ENCODE measurements at regions not wholly inside any gene's neighbourhood (a gene's known extent, or its start where the extent isn't known, plus 50 kb on each side); places are given as distances from the start of the nearest gene placed in this dataset.

DNA sequence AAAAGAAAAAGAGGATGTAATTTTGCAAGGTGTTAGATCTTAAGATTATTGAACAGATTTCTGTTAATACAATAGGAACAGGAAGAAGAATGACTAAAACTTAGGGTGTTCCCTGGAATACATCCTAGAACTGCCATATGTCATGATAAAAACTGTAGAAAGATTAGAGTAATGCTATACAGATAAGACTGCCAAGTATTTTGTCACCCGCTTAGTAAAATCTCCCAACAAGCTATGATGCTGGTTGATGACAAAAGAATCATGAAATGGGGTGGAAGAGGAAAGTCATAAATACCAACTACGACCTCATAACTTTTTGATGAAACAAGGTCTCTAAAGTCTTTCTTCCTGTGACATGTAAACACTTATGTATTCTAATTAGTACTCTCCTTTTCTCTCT lies 163.6 kb upstream of the COL3A1 start:
- ATAC-seq (no peak), DNase-seq (ENCODE audit: low spot score in 2 of 2) (no peak)
- Mint-ChIP-seq H3K9me3 (no peaks in the 10 kb centered on the region), H3K27ac (no peak overlapping the region), H3K36me3 (no peaks in the 10 kb centered on the region)

GRCh38 chr2:188811522-188811921 lies 162.7 kb upstream of the COL3A1 start:
- no peak overlapping the region for H3K27ac Mint-ChIP-seq
- no peak for DNase-seq (ENCODE audit: low spot score in 2 of 2)
- H3K9me3 Mint-ChIP-seq = no peaks in the 10 kb centered on the region
- no peak for ATAC-seq
- no peaks in the 10 kb centered on the region for H3K36me3 Mint-ChIP-seq

GRCh38 chr2:188813315-188813714 lies 160.9 kb upstream of the COL3A1 start:
- no peak for ATAC-seq
- no peaks in the 10 kb centered on the region for H3K36me3 Mint-ChIP-seq
- no peak overlapping the region for H3K27ac Mint-ChIP-seq
- H3K9me3 Mint-ChIP-seq = no peaks in the 10 kb centered on the region
- no peak for DNase-seq (ENCODE audit: low spot score in 2 of 2)

DNA sequence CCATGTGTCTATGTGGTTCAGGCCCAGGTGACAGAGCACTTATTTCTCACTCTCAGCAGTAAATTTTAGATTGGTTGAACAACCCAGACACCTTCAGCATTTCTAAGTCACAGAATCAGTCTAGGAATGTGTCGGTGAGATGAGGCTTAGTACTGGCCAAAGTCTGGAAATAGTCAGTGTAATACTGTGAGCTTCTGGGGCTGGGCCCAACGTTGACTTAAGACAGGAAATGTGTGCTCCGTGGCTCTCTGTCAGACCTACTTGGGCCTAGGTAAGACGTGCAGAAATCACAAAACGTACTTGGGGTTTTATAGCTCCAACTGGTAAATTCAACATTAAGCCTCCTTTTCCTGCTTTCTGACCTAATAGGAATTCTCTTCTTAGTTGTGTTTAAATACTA lies 160.3 kb upstream of the COL3A1 start:
- Mint-ChIP-seq H3K36me3 (no peaks in the 10 kb centered on the region), H3K27ac (no peak overlapping the region), H3K9me3 (no peaks in the 10 kb centered on the region)
- ATAC-seq (no peak), DNase-seq (ENCODE audit: low spot score in 2 of 2) (no peak)

GRCh38 chr2:188819011-188819410 lies 155.2 kb upstream of the COL3A1 start:
- no peak overlapping the region for H3K27ac Mint-ChIP-seq
- no peak for DNase-seq (ENCODE audit: low spot score in 2 of 2)
- H3K9me3 Mint-ChIP-seq = peaks cover 0 to 5% of the 10 kb centered on the region in 2 donors
- no peak for ATAC-seq
- no peaks in the 10 kb centered on the region for H3K36me3 Mint-ChIP-seq

DNA sequence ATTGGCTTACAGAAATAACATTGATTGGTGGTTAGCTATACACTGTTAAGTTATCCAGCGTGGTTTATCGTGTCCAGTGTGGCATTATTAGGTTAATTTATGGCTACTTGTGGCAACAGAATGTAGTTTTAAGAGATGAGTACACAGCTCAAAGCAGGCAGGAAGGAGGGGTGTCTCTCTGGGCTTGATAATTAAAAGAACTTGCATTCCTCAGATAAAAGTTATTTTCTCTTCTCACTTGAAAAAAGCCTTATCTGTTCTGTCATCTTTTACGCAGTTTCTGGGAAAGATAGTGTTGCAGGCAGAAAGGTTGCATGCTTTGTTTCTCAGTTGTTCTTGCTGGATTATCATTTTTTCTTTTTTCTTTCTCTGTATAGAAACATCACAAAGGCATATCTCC lies 154.4 kb upstream of the COL3A1 start:
- H3K9me3 Mint-ChIP-seq = peaks cover 0 to 5% of the 10 kb centered on the region in 2 donors
- ATAC-seq = no peak

DNA sequence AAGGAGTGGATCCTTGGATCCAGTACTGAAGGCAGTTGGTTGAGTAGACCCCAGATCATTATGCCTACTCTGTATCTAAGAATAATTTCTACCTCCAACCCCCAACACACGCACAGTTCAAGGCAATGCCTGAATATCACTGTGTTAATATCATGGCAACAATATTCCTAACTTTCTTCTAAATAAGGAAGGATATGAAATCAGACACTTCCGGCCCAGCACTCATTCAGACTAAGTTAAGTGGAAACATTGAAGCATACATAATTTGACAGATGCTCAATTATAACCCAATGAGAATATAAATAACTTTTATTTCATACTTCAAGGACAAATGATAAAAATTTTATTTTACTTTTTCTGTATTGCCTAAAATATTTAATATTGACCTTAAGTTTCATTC lies 153.6 kb upstream of the COL3A1 start:
- H3K9me3 Mint-ChIP-seq = peaks cover 0 to 5% of the 10 kb centered on the region in 2 donors
- H3K27ac Mint-ChIP-seq = no peak overlapping the region
- ATAC-seq = no peak
- no peaks in the 10 kb centered on the region for H3K36me3 Mint-ChIP-seq
- no peak for DNase-seq (ENCODE audit: low spot score in 2 of 2)

More for the DNA sequence above, 154.4 kb upstream of the COL3A1 start:
- DNase-seq (ENCODE audit: low spot score in 2 of 2) = no peak
- H3K27ac Mint-ChIP-seq = no peak overlapping the region
- H3K36me3 Mint-ChIP-seq = no peaks in the 10 kb centered on the region

GRCh38 chr2:188824125-188824524 lies 150.0 kb upstream of the COL3A1 start:
- ATAC-seq = no peak
- no peak overlapping the region for H3K27ac Mint-ChIP-seq
- no peaks in the 10 kb centered on the region for H3K36me3 Mint-ChIP-seq
- peaks cover 0 to 5% of the 10 kb centered on the region in 2 donors for H3K9me3 Mint-ChIP-seq
- DNase-seq (ENCODE audit: low spot score in 2 of 2) = no peak

DNA sequence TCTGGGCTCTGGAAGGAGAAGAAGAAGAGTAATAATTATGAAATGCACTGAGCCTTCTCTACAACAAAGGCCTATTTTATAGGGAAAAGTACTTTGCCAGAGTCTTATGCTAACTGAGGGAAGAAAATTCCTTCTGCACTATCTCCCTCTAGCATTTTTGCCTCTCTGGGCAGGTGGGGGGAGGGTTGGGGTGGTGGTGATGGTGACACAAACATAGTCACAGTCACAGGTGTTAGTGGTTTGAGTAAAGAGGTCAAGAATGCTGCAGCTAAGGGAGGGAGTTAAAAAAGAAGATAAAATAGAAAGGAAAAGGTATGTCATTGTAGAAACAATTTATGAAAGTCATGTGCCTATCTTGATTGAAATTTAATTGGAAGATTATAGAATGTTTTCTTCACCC lies 140.8 kb upstream of the COL3A1 start:
- ATAC-seq (no peak), DNase-seq (ENCODE audit: low spot score in 2 of 2) (no peak)
- H3K9me3 Mint-ChIP-seq = peaks cover 14 to 17% of the 10 kb centered on the region in 2 donors
- H3K27ac Mint-ChIP-seq = no peak overlapping the region
- peaks cover 0 to 6% of the 10 kb centered on the region in 2 donors for H3K36me3 Mint-ChIP-seq

DNA sequence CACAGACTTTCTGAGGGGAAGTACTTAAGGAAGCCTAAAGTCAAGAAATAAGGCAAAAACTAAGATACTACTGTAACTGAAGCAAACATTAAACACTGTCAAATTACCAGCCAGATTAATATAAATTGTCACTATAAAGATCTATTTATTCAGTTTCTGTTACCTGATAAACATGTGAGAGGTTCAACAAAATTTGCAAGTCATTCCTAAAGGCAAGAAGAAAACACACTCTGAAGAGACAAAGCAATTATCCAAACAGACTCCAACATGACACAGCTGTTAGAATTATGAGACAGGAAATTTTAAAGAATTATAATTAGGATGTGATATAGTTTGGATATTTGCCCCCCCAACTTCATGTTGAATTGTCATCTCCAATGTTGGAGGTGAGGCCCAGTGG lies 140.4 kb upstream of the COL3A1 start:
- ATAC-seq (no peak), DNase-seq (ENCODE audit: low spot score in 2 of 2) (no peak)
- Mint-ChIP-seq H3K27ac (no peak overlapping the region), H3K36me3 (peaks cover 0 to 6% of the 10 kb centered on the region in 2 donors), H3K9me3 (peaks cover 19 to 21% of the 10 kb centered on the region in 2 donors)

DNA sequence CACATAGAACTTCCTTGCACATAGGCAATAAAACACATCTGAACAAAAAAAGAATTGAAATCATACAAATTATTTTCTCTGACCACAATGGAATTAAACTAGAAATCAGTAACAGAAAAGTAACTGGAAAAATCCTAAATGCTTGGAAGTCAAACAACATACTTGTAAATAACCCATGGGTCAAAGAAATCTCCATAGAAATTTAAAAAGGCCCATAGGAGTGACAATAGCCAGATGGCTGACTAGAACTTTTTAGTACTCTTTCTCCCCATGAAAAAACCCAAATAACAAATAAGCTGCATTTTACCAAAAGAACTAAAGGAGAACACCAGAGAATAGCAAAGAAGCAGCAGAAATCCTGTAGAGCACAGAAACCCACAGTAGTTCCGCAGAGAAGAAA lies 139.2 kb upstream of the COL3A1 start:
- H3K9me3 Mint-ChIP-seq = peaks cover 15 to 18% of the 10 kb centered on the region in 2 donors
- no peak overlapping the region for H3K27ac Mint-ChIP-seq
- DNase-seq (ENCODE audit: low spot score in 2 of 2) (no peak), ATAC-seq (no peak)
- H3K36me3 Mint-ChIP-seq = no peaks in the 10 kb centered on the region

GRCh38 chr2:188835821-188836220 lies 138.4 kb upstream of the COL3A1 start:
- Mint-ChIP-seq H3K9me3 (peaks cover 14 to 15% of the 10 kb centered on the region in 2 donors), H3K36me3 (no peaks in the 10 kb centered on the region), H3K27ac (no peak overlapping the region)
- DNase-seq (ENCODE audit: low spot score in 2 of 2) = no peak
- no peak for ATAC-seq

- Mint-ChIP-seq H3K27ac (no peak overlapping the region), H3K9me3 (peaks cover 0 to 4% of the 10 kb centered on the region in 2 donors), H3K36me3 (no peaks in the 10 kb centered on the region)
- DNase-seq (ENCODE audit: low spot score in 2 of 2) (no peak), ATAC-seq (no peak)
Observed at GRCh38 chr2:188845692-188846091, 128.5 kb upstream of the COL3A1 start.

- ATAC-seq (no peak), DNase-seq (ENCODE audit: low spot score in 2 of 2) (no peak)
- no peak overlapping the region for H3K27ac Mint-ChIP-seq
- H3K36me3 Mint-ChIP-seq = no peaks in the 10 kb centered on the region
- H3K9me3 Mint-ChIP-seq = peaks cover 0 to 4% of the 10 kb centered on the region in 2 donors
Observed at GRCh38 chr2:188848887-188849435, 125.2 kb upstream of the COL3A1 start.

GRCh38 chr2:188850786-188851185 lies 123.4 kb upstream of the COL3A1 start:
- DNase-seq (ENCODE audit: low spot score in 2 of 2) = no peak
- no peaks in the 10 kb centered on the region for H3K36me3 Mint-ChIP-seq
- ATAC-seq = no peak
- no peak overlapping the region for H3K27ac Mint-ChIP-seq
- H3K9me3 Mint-ChIP-seq = peaks cover 5 to 9% of the 10 kb centered on the region in 2 donors

DNA sequence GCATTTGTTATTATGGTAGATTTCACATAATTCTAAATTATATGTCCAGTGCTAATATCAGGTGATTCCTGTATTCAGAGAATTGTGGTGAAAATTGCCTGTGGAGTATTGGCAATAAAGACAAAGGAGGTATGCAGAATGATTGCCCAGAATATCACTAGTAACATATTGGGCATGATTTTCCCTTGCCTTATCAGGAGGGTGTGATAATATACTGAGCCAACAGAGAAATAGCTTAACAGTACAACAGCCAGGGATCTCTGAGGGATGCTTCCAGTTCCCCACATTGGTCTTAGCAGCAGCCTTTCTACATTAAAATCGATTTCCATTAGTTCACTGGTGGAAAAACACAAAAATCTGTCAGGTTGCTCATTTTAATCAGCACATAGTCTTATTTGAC lies 122.9 kb upstream of the COL3A1 start:
- H3K27ac Mint-ChIP-seq = no peak overlapping the region
- no peak for ATAC-seq
- H3K9me3 Mint-ChIP-seq = peaks cover 5 to 10% of the 10 kb centered on the region in 2 donors
- no peaks in the 10 kb centered on the region for H3K36me3 Mint-ChIP-seq
- no peak for DNase-seq (ENCODE audit: low spot score in 2 of 2)

DNA sequence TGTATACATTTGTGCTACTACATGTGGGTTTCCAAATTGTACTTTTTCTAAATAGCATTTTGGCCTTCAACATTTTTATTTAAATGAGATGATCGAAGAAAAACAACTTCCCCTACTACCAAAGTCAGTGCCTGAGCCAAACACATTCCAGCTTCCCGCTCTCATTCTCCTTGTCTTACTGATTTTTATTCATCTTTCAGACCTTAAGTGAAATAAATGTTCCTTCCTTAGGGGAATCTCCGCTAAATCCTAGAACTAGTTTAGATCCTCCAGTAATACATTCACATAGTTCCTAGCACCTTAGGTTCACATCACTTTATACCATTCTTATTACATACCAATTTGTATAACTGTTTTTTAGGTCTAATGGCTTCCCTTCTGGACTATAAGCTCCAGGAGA lies 122.3 kb upstream of the COL3A1 start:
- DNase-seq (ENCODE audit: low spot score in 2 of 2) = no peak
- no peak for ATAC-seq
- peaks cover 5 to 6% of the 10 kb centered on the region in 2 donors for H3K9me3 Mint-ChIP-seq
- no peak overlapping the region for H3K27ac Mint-ChIP-seq
- H3K36me3 Mint-ChIP-seq = no peaks in the 10 kb centered on the region

GRCh38 chr2:188852772-188853171 lies 121.4 kb upstream of the COL3A1 start:
- H3K27ac Mint-ChIP-seq = no peak overlapping the region
- no peak for ATAC-seq
- DNase-seq (ENCODE audit: low spot score in 2 of 2) = no peak
- H3K9me3 Mint-ChIP-seq = peaks cover 5 to 10% of the 10 kb centered on the region in 2 donors
- no peaks in the 10 kb centered on the region for H3K36me3 Mint-ChIP-seq

DNA sequence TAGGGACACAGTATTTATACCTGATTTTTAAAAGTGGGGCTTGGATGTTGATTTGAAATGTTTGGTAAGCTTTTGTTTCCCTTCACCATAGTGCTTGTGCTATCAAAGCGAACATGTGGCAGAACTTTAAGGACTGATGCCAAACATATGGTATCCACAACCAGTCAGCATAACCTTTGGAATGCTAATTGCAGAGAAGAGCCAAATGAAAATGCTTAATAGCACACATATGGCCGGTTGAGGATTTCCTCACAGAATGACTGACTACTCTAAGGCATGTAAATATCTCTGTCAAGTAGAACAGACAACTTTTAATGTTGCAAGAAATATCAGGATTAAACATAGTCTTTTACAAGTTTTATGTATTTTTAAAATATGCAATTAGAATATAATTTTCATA lies 120.9 kb upstream of the COL3A1 start:
- H3K36me3 Mint-ChIP-seq = no peaks in the 10 kb centered on the region
- peaks cover 5 to 10% of the 10 kb centered on the region in 2 donors for H3K9me3 Mint-ChIP-seq
- ATAC-seq (no peak), DNase-seq (ENCODE audit: low spot score in 2 of 2) (no peak)
- no peak overlapping the region for H3K27ac Mint-ChIP-seq
